ENCODE measurements at regions not wholly inside any gene's neighbourhood (a gene's known extent, or its start where the extent isn't known, plus 50 kb on each side); places are given as distances from the start of the nearest gene placed in this dataset.
"Not testable (repeated sequence)": the region's sequence is repeated elsewhere in the genome, so short reads cannot be mapped to it uniquely, and the experiment has no call there.

GRCh38 chr10:84946904-84947303 is 618.5 kb downstream of the CCSER2 start:
- no peak for DNase-seq

DNA sequence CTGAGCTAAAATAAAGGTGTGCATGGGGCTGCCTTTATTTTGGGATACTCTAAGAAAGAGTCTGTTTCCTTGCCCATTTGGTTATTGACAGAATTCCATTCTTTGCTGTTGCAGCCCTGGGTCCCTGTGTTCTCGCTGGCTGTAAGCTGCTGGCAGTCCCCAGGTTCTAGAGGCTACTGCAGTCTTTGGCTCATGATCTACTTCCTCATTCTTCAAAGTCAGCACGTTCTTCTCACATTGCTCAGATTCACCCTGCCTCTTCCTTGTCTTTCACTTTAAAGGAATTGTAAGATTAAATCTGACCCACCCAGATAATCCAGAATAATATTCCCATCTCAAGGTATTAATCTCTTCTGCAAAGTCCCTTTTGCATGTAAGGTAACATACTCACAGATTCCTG is 620.3 kb downstream of the CCSER2 start:
- no peak for DNase-seq

DNA sequence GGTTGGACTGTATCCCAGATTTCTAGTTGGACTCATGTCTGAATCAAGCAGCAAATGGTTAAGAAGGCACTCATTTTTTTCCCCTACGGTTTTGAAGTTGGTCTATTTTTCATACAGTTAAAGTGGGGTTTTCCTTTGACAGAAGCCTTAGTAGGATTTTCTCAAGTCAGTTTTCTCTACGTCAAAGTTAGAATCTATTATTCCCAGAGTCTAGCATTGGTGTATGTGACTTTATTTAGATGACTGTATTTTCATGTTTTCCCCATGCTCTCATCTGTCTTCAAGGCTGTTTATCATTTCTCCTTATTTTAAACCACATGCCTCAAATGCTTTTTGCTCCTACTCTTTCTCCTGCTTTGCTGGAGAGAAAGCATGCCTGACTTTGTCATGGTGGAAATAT is 623.2 kb downstream of the CCSER2 start:
- DNase-seq: no peak

DNA sequence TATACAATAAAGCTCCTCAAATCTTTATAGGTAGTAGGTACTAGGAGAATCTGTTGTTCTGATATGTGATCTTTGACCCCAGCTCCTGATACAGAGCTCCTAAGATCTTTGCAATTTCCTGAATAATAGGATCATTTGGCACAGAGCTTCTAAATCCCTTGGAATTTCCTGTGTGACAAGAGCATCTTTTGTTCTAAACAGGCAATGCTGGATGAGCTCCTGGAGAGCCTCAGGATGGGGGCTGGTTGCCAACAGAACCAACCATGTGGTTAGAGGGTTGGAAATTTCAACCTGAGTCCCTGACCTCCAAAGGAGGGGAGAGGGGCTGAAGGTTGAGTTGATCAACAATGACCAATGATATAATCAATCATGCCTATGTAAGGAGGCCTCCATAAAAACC is 629.0 kb downstream of the CCSER2 start:
- DNase-seq: no peak

DNA sequence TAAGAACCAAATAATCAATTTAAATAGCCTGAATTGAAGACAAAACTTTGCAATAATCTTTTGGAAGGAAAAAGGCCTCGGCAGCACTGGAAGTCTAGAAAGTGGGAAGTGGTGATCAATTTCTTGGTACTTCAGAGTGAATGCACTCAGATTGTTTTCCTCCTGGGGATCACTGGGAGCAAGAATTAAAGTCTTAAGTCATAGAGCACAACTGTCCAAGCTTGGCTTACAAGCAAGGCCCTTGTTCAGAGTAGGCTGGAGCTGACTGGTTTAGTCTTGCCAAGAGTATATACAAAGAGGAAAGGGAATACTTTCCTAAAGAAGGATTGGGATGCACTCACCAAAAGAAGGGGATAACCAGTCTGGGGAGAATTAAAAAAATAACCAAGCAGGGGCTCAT is 637.1 kb downstream of the CCSER2 start:
- DNase-seq: no peak

- no peak for DNase-seq
These were observed 638.5 kb downstream of the CCSER2 start for GRCh38 chr10:84966708-84967441.

- DNase-seq: not testable (repeated sequence)
These were observed 640.9 kb downstream of the CCSER2 start for GRCh38 chr10:84969297-84969696.

DNA sequence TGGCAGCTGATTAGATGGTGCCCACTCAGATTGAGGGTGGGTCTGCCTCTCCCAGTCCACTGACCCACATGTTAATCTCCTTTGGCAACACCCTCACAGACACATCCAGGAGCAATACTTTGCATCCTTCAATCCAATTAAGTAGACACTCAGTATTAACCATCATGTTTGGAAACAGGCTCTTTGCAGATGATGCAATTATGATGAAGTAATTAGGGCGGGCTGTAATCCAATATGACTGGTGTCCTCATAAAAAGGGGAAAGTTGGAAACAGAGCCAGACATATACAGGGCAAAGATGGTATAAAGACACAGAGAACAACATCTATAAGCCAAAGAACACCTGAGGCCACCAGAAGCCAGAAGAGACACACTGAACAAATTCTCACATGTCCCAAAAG is 658.6 kb downstream of the CCSER2 start:
- DNase-seq: no peak

GRCh38 chr10:84988011-84988410 is 659.6 kb downstream of the CCSER2 start:
- no peak for DNase-seq

GRCh38 chr10:84990713-84991112 is 662.3 kb downstream of the CCSER2 start:
- no peak for DNase-seq

DNA sequence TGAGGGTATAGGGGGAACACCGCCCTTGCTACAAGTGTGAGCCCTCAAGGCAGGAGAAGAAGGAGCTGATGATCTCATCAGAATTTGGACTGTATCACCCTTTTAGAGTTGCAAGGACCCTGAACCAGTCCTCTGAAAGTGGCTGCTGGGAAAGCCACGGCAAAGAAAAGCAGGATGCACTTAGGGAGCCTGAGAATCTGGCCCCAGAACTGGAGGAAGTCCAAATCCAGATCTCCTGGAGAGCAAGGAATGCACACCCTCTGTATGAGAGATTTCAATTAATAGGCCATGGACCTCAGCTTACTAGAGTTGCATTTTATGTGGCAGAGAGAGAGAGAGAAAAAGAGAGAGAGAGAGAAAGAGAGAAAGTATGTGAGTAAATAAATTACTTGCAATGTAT is 662.9 kb downstream of the CCSER2 start:
- DNase-seq: no peak

GRCh38 chr10:84993251-84994035 is 665.1 kb downstream of the CCSER2 start:
- no peak for DNase-seq

- DNase-seq: no peak
These were observed 666.3 kb downstream of the CCSER2 start for GRCh38 chr10:84994722-84995121.

GRCh38 chr10:84996580-84996979 is 668.2 kb downstream of the CCSER2 start:
- DNase-seq: no peak

DNA sequence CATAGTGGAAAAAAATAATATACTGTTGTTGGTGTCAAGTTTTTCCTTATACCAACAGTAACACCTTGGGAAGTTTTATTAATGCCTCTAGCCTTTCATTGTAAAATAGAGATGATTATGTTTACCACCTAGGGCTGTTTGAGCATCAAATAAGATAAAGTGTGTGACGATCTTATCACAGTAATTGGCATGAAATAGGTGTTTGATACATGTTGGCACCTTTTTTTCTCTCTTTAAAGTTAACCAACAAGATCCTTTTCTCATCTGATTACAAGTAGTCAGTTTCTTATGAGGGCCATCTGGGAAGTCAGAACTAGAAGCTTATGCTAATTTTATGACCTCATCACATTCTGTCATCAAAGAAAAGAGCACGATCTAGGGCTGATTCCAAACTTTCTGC is 669.5 kb downstream of the CCSER2 start:
- no peak for DNase-seq

DNA sequence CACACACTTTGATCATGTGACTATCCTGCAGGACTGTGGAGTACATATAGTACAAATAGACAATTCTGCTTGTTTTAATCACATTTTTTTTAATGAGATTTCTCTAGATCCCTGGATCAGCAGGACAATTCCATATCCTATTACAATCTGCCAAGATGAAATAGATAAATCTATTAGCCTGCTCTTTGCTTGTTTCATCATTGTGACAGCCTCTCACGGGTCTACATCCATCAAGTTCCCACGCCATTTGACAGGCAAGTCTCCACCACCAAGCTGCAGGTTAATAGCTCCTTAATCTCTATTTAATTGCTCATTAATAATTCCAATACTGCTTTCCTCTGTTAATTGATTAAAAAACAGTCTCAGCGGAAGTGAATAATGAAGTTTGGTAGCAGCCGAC is 671.5 kb downstream of the CCSER2 start:
- no peak for DNase-seq

GRCh38 chr10:85003083-85003482 is 674.7 kb downstream of the CCSER2 start:
- no peak for DNase-seq

- DNase-seq: no peak
These were observed 680.2 kb downstream of the CCSER2 start for GRCh38 chr10:85008488-85009184.

DNA sequence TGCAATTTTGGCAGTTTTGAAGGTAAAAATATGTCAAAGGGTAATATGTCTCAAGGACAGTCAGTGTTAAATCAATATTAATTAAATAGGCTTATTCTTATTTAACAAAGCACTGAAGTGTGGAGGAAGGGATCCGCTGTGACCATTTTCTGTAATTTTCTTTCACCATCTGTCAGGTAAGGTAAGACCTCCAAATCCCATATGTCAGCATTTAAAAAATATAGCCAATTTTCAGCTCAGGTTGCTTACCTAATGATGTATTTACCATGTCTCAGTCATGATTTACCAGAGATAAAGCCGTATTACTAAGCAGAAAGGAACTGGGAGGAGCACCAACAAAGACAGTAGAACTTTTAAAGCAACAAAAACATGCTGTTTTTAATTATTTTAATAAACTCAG is 683.9 kb downstream of the CCSER2 start:
- DNase-seq: no peak

DNA sequence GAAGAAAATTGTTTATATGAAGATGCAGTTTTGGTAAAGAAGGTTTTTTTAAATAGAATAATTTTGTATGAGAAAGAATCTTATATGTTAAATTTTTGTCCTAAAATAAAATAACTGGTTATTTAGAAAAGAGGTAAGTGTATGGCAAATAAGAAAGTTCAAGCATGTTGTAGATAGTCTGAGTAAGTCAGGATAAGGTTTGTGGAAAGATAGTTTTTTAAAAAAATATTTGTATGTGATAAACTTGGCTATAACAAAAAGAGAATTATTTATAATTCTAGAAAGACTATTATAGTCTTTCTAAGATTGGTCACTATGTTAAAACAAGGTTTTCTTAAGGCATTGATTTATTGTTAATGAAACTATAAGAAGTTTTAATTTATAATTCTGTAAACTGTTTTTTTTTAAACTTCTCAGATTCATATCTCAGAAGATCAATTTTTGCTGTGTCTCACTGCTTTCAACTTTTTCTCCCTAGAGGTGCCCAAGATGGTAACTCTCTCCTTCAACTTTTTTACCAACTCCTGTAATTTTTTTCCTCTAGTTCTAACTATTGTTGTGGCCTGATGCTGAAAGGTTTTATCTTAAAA is 698.6 kb downstream of the CCSER2 start:
- DNase-seq: no peak

DNA sequence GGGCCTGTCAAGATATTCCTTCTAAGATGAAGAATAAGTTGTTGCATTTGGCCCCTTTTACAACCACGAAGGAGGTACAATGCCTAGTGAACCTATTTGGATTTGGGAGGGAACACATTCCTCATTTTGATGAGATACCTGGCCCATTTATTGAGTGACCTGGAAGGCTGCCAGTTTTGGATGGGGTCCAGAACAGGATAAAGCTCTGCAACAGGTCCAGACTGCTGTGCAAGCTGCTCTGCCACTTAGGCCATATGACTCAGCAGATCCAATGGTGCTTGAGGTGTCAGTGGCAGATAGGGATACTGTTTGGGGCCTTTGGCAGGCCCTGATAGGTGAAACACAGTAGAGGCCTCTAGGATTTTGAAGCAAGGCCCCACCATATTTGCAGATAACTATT is 704.6 kb downstream of the CCSER2 start:
- DNase-seq: no peak

DNA sequence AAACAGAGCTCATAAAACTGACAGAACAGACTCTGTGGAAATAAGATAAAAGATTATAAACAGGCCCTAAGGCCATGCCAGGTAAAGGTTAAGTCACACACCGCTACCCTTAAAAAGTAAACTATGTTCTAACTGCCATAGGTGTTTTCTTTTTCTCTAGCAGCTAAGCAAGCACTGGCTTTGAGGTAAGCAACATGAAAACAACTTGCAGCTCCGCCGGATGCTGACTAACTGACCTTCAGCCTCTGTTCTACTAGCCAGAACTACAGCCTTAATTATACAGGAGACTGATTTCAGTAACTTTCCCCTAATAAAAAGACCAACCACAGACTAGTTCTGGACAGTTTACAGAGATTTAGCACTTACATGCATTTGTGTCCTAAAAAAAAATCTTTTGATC is 708.3 kb downstream of the CCSER2 start:
- no peak for DNase-seq

GRCh38 chr10:85039311-85039710 is 710.9 kb downstream of the CCSER2 start:
- no peak for DNase-seq

DNA sequence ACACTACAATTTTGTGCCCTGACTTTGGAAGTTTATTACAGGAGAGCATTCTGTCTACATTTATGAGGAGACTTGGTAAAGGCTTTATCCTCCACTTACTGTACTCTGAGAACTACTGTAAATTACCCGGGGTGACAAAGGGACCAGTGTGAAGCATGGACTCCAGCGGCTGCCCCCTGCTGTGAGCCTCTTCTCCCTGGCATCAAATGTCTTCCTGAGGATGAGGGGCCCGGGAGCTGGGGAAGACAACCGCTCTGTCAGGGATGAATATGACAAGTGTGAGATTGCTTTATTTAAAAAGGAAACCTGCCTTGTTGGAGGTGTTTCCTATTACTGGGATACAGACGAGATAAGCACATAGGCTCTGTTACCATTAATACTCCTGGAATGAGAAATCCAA is 714.8 kb downstream of the CCSER2 start:
- no peak for DNase-seq
